MCF 10A (cell line): ENCODE measurements at regions not wholly inside any gene's neighbourhood (a gene's known extent, or its start where the extent isn't known, plus 50 kb on each side); places are given as distances from the start of the nearest gene placed in this dataset.

ENCODE experiments used
- BruUV-seq: library from RNA; stranded (reverse); fragments of 400-500 nt; replicated peaks from 2 replicates; lab custom pipeline; 2021; lab: Mats Ljungman, UMichigan
- CTCF ChIA-PET: fragments of 300-600 bp; sonication (Branson Sonifier 250); formaldehyde crosslinking; extraction: SDS; loops from one replicate; lab custom pipeline; 2021; ENCODE audit warnings: antibody characterized with exemption, inconsistent platforms; lab: Yijun Ruan, JAX
- POLR2A ChIA-PET: fragments of 300-600, 350-650 bp; sonication (Branson Sonifier 250); formaldehyde crosslinking; extraction: SDS; loops from one replicate; lab custom pipeline; 2020; ENCODE audit warnings: antibody characterized with exemption, inconsistent platforms; lab: Yijun Ruan, JAX
- DNase-seq: peaks from one replicate; pipeline ENCODE4 v3.0.0-alpha.2; 2018; ENCODE audit not compliant: unreplicated experiment
- H3K27ac Mint-ChIP-seq: one replicate; pipeline ENCODE4 v1.8.0; 2022; ENCODE audit warnings: mild to moderate bottlenecking, low read depth, mixed read lengths; ENCODE audit not compliant: unreplicated experiment
- H3K27me3 Mint-ChIP-seq: one replicate; pipeline ENCODE4 v1.8.0; 2022; ENCODE audit warnings: mixed read lengths; ENCODE audit not compliant: insufficient read depth, unreplicated experiment
- H3K36me3 Mint-ChIP-seq: one replicate; pipeline ENCODE4 v1.8.0; 2022; ENCODE audit warnings: mild to moderate bottlenecking, moderate library complexity, mixed read lengths; ENCODE audit not compliant: insufficient read depth, unreplicated experiment
- H3K4me1 Mint-ChIP-seq: one replicate; pipeline ENCODE4 v1.8.0; 2022; ENCODE audit warnings: mixed read lengths; ENCODE audit not compliant: insufficient read depth, unreplicated experiment
- H3K4me3 Mint-ChIP-seq: one replicate; pipeline ENCODE4 v1.8.0; 2022; ENCODE audit warnings: mild to moderate bottlenecking, moderate library complexity, mixed read lengths; ENCODE audit not compliant: unreplicated experiment
- H3K9me3 Mint-ChIP-seq: one replicate; pipeline ENCODE4 v1.8.0; 2022; ENCODE audit warnings: mixed read lengths; ENCODE audit not compliant: unreplicated experiment
- intact Hi-C: fragments of 100-400 bp; cut with micrococcal nuclease; formaldehyde crosslinking; loops from 2 replicates; pipeline ENCODE4 v1.14.1; 2022
- TF ChIP-seq, protein P1 (sequence below): fragments of 200-600 bp; IDR thresholded peaks from one replicate; pipeline ENCODE4 v1.8.0; 2022; ENCODE audit warnings: antibody characterized with exemption, mild to moderate bottlenecking; ENCODE audit not compliant: unreplicated experiment

DNA sequence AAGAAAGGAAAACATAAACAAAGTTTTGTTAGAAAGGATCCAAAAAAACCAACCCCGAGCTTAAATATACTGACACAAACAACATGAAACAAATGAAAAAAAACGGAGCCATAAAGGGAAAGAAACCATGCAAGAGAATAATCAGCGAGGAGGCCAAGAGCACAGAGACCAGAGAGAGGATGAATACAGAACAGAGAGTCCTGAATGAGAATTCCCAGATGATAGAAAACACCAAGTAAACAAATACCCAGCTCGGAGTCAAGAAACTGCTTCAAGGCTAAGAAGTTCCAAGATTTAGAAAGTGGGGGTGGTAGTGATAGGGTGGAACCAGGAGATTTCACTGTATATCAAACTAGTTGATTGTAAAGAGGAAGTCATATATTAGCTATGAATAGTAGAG, 313.3 kb downstream of the OSR1 start:
- ChIA-PET POLR2A (interaction anchor here (0.7 kb wide), 1 partner anchor 177 kb away, joined by 3 read pairs; no protein-coding TSS in a partner anchor), CTCF (no interaction called here)
- Mint-ChIP-seq H3K27ac (no peak overlapping the region), H3K27me3 (no peaks in the 10 kb centered on the region), H3K4me1 (peaks cover 11% of the 10 kb centered on the region), H3K36me3 (peaks cover 5% of the 10 kb centered on the region), H3K9me3 (no peaks in the 10 kb centered on the region), H3K4me3 (no peak overlapping the region)
- no TSS peak for BruUV-seq
- DNase-seq, result no peak
- intact Hi-C loops, result no loop called here
- TF ChIP-seq, protein P1, sequence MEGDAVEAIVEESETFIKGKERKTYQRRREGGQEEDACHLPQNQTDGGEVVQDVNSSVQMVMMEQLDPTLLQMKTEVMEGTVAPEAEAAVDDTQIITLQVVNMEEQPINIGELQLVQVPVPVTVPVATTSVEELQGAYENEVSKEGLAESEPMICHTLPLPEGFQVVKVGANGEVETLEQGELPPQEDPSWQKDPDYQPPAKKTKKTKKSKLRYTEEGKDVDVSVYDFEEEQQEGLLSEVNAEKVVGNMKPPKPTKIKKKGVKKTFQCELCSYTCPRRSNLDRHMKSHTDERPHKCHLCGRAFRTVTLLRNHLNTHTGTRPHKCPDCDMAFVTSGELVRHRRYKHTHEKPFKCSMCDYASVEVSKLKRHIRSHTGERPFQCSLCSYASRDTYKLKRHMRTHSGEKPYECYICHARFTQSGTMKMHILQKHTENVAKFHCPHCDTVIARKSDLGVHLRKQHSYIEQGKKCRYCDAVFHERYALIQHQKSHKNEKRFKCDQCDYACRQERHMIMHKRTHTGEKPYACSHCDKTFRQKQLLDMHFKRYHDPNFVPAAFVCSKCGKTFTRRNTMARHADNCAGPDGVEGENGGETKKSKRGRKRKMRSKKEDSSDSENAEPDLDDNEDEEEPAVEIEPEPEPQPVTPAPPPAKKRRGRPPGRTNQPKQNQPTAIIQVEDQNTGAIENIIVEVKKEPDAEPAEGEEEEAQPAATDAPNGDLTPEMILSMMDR, result no peak

DNA sequence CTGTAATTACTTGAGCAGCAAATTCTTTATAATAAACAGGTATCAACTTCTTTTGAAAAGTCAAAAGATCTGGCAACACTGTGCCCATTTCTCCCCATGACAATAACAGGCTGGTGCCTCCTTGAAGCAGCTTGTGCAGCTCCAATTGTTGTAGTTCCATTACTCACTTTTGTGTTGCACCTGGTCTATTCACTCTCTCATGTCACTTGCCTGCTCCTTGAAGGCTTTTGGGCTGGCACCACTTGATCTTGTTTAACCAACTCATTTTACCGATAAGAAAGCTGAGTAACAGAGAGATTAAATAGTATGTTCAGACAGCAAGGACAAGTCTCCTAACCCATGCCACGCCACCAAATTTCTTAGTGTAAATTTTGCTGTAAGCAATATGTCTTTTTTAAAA, 314.5 kb downstream of the OSR1 start:
- Mint-ChIP-seq H3K4me3 (no peak overlapping the region), H3K36me3 (peaks cover 1% of the 10 kb centered on the region), H3K27me3 (no peaks in the 10 kb centered on the region), H3K27ac (no peak overlapping the region), H3K9me3 (no peaks in the 10 kb centered on the region), H3K4me1 (peaks cover 13% of the 10 kb centered on the region)
- BruUV-seq, result no TSS peak
- POLR2A ChIA-PET, result no interaction called here
- CTCF ChIA-PET, result no interaction called here
- intact Hi-C loops, result no loop called here
- TF ChIP-seq, protein P1, result no peak
- no peak for DNase-seq

DNA sequence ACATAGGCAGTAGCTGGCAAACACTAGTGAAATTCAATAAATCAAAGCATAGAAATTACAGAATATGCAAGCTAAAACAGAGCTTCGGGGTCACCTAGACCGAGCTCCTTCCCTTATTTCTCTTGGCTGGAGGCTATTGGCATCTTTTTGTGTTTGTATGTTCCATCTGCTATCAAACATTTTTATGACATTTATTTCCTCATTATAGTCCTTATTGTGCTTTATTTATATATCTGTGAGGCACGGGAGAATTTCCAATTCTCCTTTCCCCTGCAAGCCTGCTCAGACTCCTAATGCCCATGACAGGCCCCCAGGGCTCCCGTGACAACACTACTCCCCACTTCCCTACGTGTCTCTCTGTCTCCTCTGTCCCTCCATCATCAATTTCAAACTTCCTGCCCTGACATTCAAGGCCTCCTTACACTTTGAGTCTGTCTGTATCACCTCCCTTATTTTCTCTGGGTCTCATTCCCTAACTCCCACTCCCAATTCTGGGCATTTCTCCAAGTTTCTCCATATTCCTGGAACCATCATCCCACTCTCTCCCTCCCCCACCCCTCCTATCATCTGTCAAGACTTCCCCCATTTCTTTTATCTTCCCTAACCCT, 316.9 kb downstream of the OSR1 start:
- ChIA-PET CTCF (interaction anchor here (0.6 to 0.7 kb wide), 3 partner anchors 15 to 186 kb away, joined by 3 read pairs; no protein-coding TSS in a partner anchor), POLR2A (no interaction called here)
- Mint-ChIP-seq H3K9me3 (no peaks in the 10 kb centered on the region), H3K4me3 (no peak overlapping the region), H3K4me1 (peaks cover 12% of the 10 kb centered on the region), H3K36me3 (no peaks in the 10 kb centered on the region), H3K27ac (no peak overlapping the region), H3K27me3 (no peaks in the 10 kb centered on the region)
- BruUV-seq, result no TSS peak
- intact Hi-C loops, result no loop called here
- TF ChIP-seq, protein P1, result no peak
- no peak for DNase-seq

DNA sequence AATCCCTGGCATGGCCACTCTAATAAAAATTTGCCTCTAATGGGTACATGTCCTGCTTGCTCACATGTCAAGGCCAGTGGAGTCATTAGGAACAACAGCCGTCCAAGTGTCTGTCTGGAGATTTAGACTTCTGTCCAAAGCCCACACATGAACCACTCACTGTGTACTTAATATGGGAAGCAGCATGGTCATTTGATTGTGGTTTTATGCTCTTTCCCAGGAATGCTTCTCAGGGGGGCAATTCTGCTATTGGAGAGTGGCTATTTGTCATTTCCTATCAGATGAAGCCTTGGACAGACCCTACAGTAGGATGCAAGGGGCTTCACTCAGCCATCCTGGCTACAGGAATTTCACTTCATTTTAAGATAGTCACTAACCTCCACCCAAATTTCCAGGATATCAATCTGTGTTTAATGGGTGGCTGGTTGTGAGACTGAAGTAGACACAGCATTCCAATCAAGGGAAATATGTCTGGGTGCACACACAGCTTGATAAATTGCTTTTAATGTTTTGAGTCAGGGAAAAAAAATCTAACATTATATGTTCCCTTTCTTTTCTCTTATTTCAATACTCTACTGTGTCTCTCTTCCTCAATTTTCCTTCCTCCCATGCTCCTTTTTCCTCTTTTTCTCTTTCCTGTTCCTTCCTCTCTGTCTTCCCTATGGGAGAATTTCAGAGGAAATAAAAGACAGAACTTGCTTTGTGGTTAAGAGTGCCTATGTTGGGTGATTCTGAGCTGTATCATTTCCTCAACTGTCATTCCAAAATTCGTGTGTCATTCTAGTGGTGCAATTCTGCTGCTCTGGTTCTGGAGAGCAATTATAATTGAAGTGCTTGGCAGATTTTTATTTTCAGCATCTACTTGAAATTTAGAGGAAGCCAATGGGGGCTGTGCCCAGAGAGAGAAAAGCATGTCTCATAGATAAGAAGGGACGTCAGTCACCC, 320.1 kb downstream of the OSR1 start:
- intact Hi-C loops, result loop anchor here (5.0 kb wide), 1 partner anchor 34 kb away; no protein-coding TSS in a partner anchor
- peak; percentile 50 for DNase-seq
- Mint-ChIP-seq H3K27me3 (no peaks in the 10 kb centered on the region), H3K4me1 (peaks cover 12% of the 10 kb centered on the region), H3K4me3 (no peak overlapping the region), H3K9me3 (no peaks in the 10 kb centered on the region), H3K36me3 (no peaks in the 10 kb centered on the region), H3K27ac (peak overlapping the region; percentile 49)
- POLR2A ChIA-PET, result interaction anchor here (0.7 kb wide), 1 partner anchor 42 kb away, joined by 3 read pairs; no protein-coding TSS in a partner anchor
- no TSS peak for BruUV-seq
- TF ChIP-seq, protein P1, result no peak
- CTCF ChIA-PET, result interaction anchor here (0.6 to 0.7 kb wide), 2 partner anchors 25 to 86 kb away, joined by 3 to 4 read pairs; no protein-coding TSS in a partner anchor
